GM23248 (cell line): ENCODE measurements at regions not wholly inside any gene's neighbourhood (a gene's known extent, or its start where the extent isn't known, plus 50 kb on each side); places are given as distances from the start of the nearest gene placed in this dataset.
A peak's percentile ranks its signal among the peaks of the same experiment; 100 is the strongest.
"Not testable (repeated sequence)": the region's sequence is repeated elsewhere in the genome, so short reads cannot be mapped to it uniquely, and the experiment has no call there.

Experiments
- DNase-seq: peaks from one replicate; pipeline ENCODE4 v3.0.0-alpha.2; 2015
- H2AFZ ChIP-seq: fragments of 200-600 bp; sonication (generic); 2 replicates; pipeline ENCODE4 v1.6.1; 2016; ENCODE audit warnings: antibody characterized with exemption
- H3F3A ChIP-seq: fragments of 200-600 bp; sonication (generic); 2 replicates; pipeline ENCODE4 v1.6.1; 2016; ENCODE audit warnings: mild to moderate bottlenecking, antibody characterized with exemption, mixed run types; ENCODE audit not compliant: insufficient read depth
- H3K27ac ChIP-seq: fragments of 200-600 bp; sonication (generic); 2 replicates; pipeline ENCODE4 v1.5.1; 2016; ENCODE audit warnings: mild to moderate bottlenecking
- H3K27me3 ChIP-seq: fragments of 200-600 bp; sonication (generic); replicated peaks from 2 replicates; pipeline ENCODE4 v1.6.1; 2016; ENCODE audit warnings: mild to moderate bottlenecking; ENCODE audit not compliant: insufficient read depth
- H3K36me3 ChIP-seq: fragments of 200-600 bp; sonication (generic); 2 replicates; pipeline ENCODE4 v1.6.1; 2016; ENCODE audit warnings: low read depth, mild to moderate bottlenecking
- H3K4me1 ChIP-seq: fragments of 200-600 bp; sonication (generic); 2 replicates; pipeline ENCODE4 v1.6.1; 2016; ENCODE audit warnings: mild to moderate bottlenecking; ENCODE audit not compliant: insufficient read depth
- H3K4me2 ChIP-seq: fragments of 200-600 bp; sonication (generic); one replicate; pipeline ENCODE4 v1.6.1; 2016; ENCODE audit warnings: mild to moderate bottlenecking; ENCODE audit not compliant: unreplicated experiment
- H3K4me3 ChIP-seq: fragments of 200-600 bp; sonication (generic); 2 replicates; pipeline ENCODE4 v1.5.1; 2016; ENCODE audit warnings: mild to moderate bottlenecking
- H3K79me2 ChIP-seq: fragments of 200-600 bp; sonication (generic); 2 replicates; pipeline ENCODE4 v1.6.1; 2016; ENCODE audit warnings: mild to moderate bottlenecking; ENCODE audit not compliant: insufficient read depth
- H3K9ac ChIP-seq: fragments of 200-600 bp; sonication (generic); 2 replicates; pipeline ENCODE4 v1.6.1; 2016; ENCODE audit warnings: mild to moderate bottlenecking
- H3K9me2 ChIP-seq: fragments of 200-600 bp; sonication (generic); 2 replicates; pipeline ENCODE4 v1.6.1; 2016; ENCODE audit warnings: mixed run types, mild to moderate bottlenecking, moderate library complexity; ENCODE audit not compliant: insufficient read depth
- H3K9me3 ChIP-seq: fragments of 200-600 bp; sonication (generic); one replicate; pipeline ENCODE4 v1.6.1; 2017; ENCODE audit warnings: low read depth
- H4K20me1 ChIP-seq: fragments of 200-600 bp; sonication (generic); 2 replicates; pipeline ENCODE4 v1.6.0; 2016; ENCODE audit not compliant: insufficient read depth
- EZH2 ChIP-seq: fragments of 200-600 bp; sonication (generic); IDR thresholded peaks from 2 replicates; pipeline ENCODE4 v1.6.1; 2018; ENCODE audit warnings: antibody characterized with exemption, mild to moderate bottlenecking; ENCODE audit not compliant: insufficient read depth, poor library complexity, severe bottlenecking
- EZH2phosphoT487 ChIP-seq: fragments of 200-600 bp; sonication (generic); IDR thresholded peaks from 2 replicates; pipeline ENCODE4 v1.6.1; 2018; ENCODE audit warnings: antibody characterized with exemption, moderate library complexity, mild to moderate bottlenecking, low read depth; ENCODE audit not compliant: insufficient read depth
- WGBS, 2 experiments: methylation state at CpG; one replicate each; pipeline ENCODE4 v1.1.6; 2015 to 2017; ENCODE audit warnings: low lambda C conversion rate in 2 of 2, low coverage in 1 of 2; ENCODE audit errors: missing lambda C conversion rate in 2 of 2; 5-methylcytosine and 5-hydroxymethylcytosine counted together
- in situ Hi-C: fragments of 300-500 bp; cut with MboI; formaldehyde crosslinking; loops from 2 replicates; pipeline ENCODE4 v1.15.0; 2020

- Histone ChIP-seq H3K9me2 (no peaks in the 10 kb centered on the region), H4K20me1 (no peaks in the 10 kb centered on the region), H2AFZ (no peak overlapping the region), H3K9me3 (no peaks in the 10 kb centered on the region), H3K4me3 (no peak overlapping the region), H3K9ac (no peak overlapping the region), H3K4me1 (no peaks in the 10 kb centered on the region), H3K4me2 (no peak overlapping the region), H3F3A (no peaks in the 10 kb centered on the region), H3K79me2 (no peaks in the 10 kb centered on the region), H3K36me3 (no peaks in the 10 kb centered on the region), H3K27me3 (0 out of 2 replicates have a peak, but pooled peaks cover 3% of the 10 kb centered on the region), H3K27ac (no peak overlapping the region)
- DNase-seq = no peak
- TF ChIP-seq EZH2 (no peak), EZH2phosphoT487 (no peak)
- in situ Hi-C loops = no loop called here
These were observed 114.0 kb upstream of the ARG1 start for GRCh38 chr6:131459005-131459404.

- 5 to 6% methylated on average over 6 of the region's 6 CpGs for WGBS, 2 experiments
- no peaks in the 10 kb centered on the region for H3K9me2 ChIP-seq
- H3K27ac ChIP-seq = no peak overlapping the region
- no peaks in the 10 kb centered on the region for H3K9me3 ChIP-seq
- H3K4me3 ChIP-seq = no peak overlapping the region
- no peaks in the 10 kb centered on the region for H3F3A ChIP-seq
- in situ Hi-C loops = no loop called here
- peak overlapping the region; percentile 25 for H2AFZ ChIP-seq
- DNase-seq = peak; percentile 13
- 0 out of 2 replicates have a peak, but pooled peaks cover 3% of the 10 kb centered on the region for H3K27me3 ChIP-seq
- no peaks in the 10 kb centered on the region for H3K4me1 ChIP-seq
- H3K9ac ChIP-seq = no peak overlapping the region
- no peaks in the 10 kb centered on the region for H4K20me1 ChIP-seq
- no peaks in the 10 kb centered on the region for H3K79me2 ChIP-seq
- H3K36me3 ChIP-seq = no peaks in the 10 kb centered on the region
- H3K4me2 ChIP-seq = no peak overlapping the region
- TF ChIP-seq EZH2phosphoT487 = no peak
- TF ChIP-seq EZH2 = no peak
These were observed 112.4 kb upstream of the ARG1 start for GRCh38 chr6:131460614-131461000.

- Histone ChIP-seq H3K9me3 (no peaks in the 10 kb centered on the region), H3F3A (no peaks in the 10 kb centered on the region), H3K36me3 (no peaks in the 10 kb centered on the region), H4K20me1 (no peaks in the 10 kb centered on the region), H3K4me2 (no peak overlapping the region), H3K27ac (no peak overlapping the region), H3K4me3 (no peak overlapping the region), H3K4me1 (no peaks in the 10 kb centered on the region), H3K27me3 (no peaks in the 10 kb centered on the region), H2AFZ (peak overlapping the region; percentile 20; the same call in 1 of the 2 replicates), H3K9me2 (no peaks in the 10 kb centered on the region), H3K79me2 (no peaks in the 10 kb centered on the region), H3K9ac (no peak overlapping the region)
- in situ Hi-C loops = no loop called here
- TF ChIP-seq EZH2phosphoT487 (no peak), EZH2 (no peak)
- peak; percentile 13 for DNase-seq
- WGBS, 2 experiments = 0% methylated on average over 2 of the region's 2 CpGs
These were observed 103.9 kb upstream of the ARG1 start for GRCh38 chr6:131469130-131469529.

- TF ChIP-seq EZH2phosphoT487 (no peak), EZH2 (no peak)
- Histone ChIP-seq H3K27me3 (no peaks in the 10 kb centered on the region), H4K20me1 (no peaks in the 10 kb centered on the region), H3F3A (no peaks in the 10 kb centered on the region), H3K36me3 (no peaks in the 10 kb centered on the region), H3K9me2 (no peaks in the 10 kb centered on the region), H3K4me1 (no peaks in the 10 kb centered on the region), H3K4me2 (no peak overlapping the region), H3K79me2 (no peaks in the 10 kb centered on the region), H3K9ac (no peak overlapping the region), H2AFZ (no peak overlapping the region), H3K4me3 (no peak overlapping the region), H3K27ac (no peak overlapping the region), H3K9me3 (no peaks in the 10 kb centered on the region)
- WGBS, 2 experiments = 67 to 71% methylated on average over 3 of the region's 3 CpGs
- no peak for DNase-seq
- in situ Hi-C loops = no loop called here
These were observed 102.5 kb upstream of the ARG1 start for GRCh38 chr6:131470534-131470933.

- no peaks in the 10 kb centered on the region for H3K36me3 ChIP-seq
- no peak overlapping the region for H2AFZ ChIP-seq
- H3K9me2 ChIP-seq = no peaks in the 10 kb centered on the region
- H3K4me2 ChIP-seq = no peak overlapping the region
- WGBS, 2 experiments = 47 to 50% methylated on average over 3 of the region's 3 CpGs
- DNase-seq = no peak
- no peaks in the 10 kb centered on the region for H3K4me1 ChIP-seq
- no peak overlapping the region for H3K9ac ChIP-seq
- no peaks in the 10 kb centered on the region for H3K27me3 ChIP-seq
- no peak for TF ChIP-seq EZH2phosphoT487
- TF ChIP-seq EZH2 = no peak
- no peaks in the 10 kb centered on the region for H4K20me1 ChIP-seq
- no peaks in the 10 kb centered on the region for H3K9me3 ChIP-seq
- in situ Hi-C loops = no loop called here
- no peak overlapping the region for H3K27ac ChIP-seq
- H3F3A ChIP-seq = no peaks in the 10 kb centered on the region
- H3K4me3 ChIP-seq = no peak overlapping the region
- H3K79me2 ChIP-seq = no peaks in the 10 kb centered on the region
These were observed 101.7 kb upstream of the ARG1 start for GRCh38 chr6:131471331-131471730.

- H3K4me2 ChIP-seq, DNase-seq, H3K27ac ChIP-seq, H3K27me3 ChIP-seq, H3K36me3 ChIP-seq, in situ Hi-C loops, H3K9ac ChIP-seq, H3K4me1 ChIP-seq, H2AFZ ChIP-seq, H3K79me2 ChIP-seq, H3K9me3 ChIP-seq, H3K4me3 ChIP-seq, H4K20me1 ChIP-seq, H3F3A ChIP-seq, H3K9me2 ChIP-seq: not testable (repeated sequence)
These were observed 99.7 kb upstream of the ARG1 start for GRCh38 chr6:131473303-131473702.
